ENCODE measurements at regions not wholly inside any gene's neighbourhood (a gene's known extent, or its start where the extent isn't known, plus 50 kb on each side); places are given as distances from the start of the nearest gene placed in this dataset.

DNA sequence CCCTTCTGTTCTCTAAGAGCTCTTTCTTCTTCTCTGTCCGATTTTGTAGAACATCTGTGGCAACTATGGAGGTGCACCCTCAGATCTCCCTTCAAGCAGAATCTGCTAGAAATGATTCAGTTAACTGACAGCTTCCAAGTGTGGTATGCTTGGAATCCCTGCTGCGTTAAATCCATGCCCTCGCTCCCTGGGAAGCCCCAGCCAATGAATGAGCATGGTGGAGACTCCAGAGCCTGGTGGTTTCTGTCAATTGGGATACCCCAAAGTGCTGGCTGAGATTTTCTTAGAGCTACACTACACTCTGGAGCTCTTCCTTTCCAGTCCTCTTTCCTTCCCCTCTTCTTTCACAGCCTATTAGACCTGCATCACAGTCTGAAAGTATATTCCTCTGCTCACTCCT lies 116.3 kb upstream of the C1orf21 start:
- intact Hi-C loops (cut with micrococcal nuclease; ENCODE audit: unreplicated experiment), result no loop called here
- Histone ChIP-seq H4K20me1 (ENCODE audit: control insufficient read depth, insufficient read depth) (no peaks in the 10 kb centered on the region), H2AFZ (ENCODE audit: control insufficient read depth, low read depth, low read length) (no peak overlapping the region), H3K4me3 (no peak overlapping the region), H3K27ac (ENCODE audit: control insufficient read depth, insufficient read depth) (no peak overlapping the region), H3K27me3 (replicated peaks in 1 of 2; ENCODE audit: control insufficient read depth in 2 of 2, insufficient read depth in 2 of 2, low read length in 1 of 2) (no peaks in the 10 kb centered on the region; a peak in 1 of 4 replicates), H3K79me2 (ENCODE audit: control insufficient read depth, insufficient read depth, low read length) (no peaks in the 10 kb centered on the region), H3K9ac (ENCODE audit: control insufficient read depth, insufficient read depth, low read length) (no peak overlapping the region), H3K4me2 (ENCODE audit: control insufficient read depth, insufficient read depth) (no peak overlapping the region), H3K4me1 (ENCODE audit: control insufficient read depth, insufficient read depth, low read length) (no peaks in the 10 kb centered on the region), H3K36me3 (ENCODE audit: control insufficient read depth in 2 of 2, insufficient read depth in 2 of 2, low read length in 1 of 2) (no peaks in the 10 kb centered on the region), H3K9me3 (replicated peaks; ENCODE audit: control insufficient read depth, insufficient read depth, low read length) (no peaks in the 10 kb centered on the region)
- ATAC-seq (no peak), DNase-seq (ENCODE audit: low read depth, low spot score) (no peak), FAIRE-seq (no peak)
- 4% methylated on average over 3 of the region's 3 CpGs for WGBS (ENCODE audit: insufficient coverage, insufficient replicate concordance, low lambda C conversion rate, missing lambda C conversion rate)
- no peak for TF ChIP-seq RCOR1 (conservative IDR thresholded peaks at IDR 0.05; ENCODE audit: low read depth, low read length)
- no peak for TF ChIP-seq ZNF207 (IDR thresholded peaks at IDR 0.05; ENCODE audit: borderline replicate concordance)
- TF ChIP-seq TARDBP (IDR thresholded peaks at IDR 0.05; ENCODE audit: borderline replicate concordance), result no peak
- TF ChIP-seq RELA (IDR thresholded peaks at IDR 0.05; ENCODE audit: borderline replicate concordance, partially characterized antibody), result no peak
- no peak for TF ChIP-seq PML (IDR thresholded peaks at IDR 0.05; ENCODE audit: low read length)
- TF ChIP-seq, protein P1, sequence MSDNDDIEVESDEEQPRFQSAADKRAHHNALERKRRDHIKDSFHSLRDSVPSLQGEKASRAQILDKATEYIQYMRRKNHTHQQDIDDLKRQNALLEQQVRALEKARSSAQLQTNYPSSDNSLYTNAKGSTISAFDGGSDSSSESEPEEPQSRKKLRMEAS (IDR thresholded peaks at IDR 0.05; ENCODE audit: low read depth, low read length), result no peak
- no peak for TF ChIP-seq RB1 (IDR thresholded peaks at IDR 0.05; ENCODE audit: borderline replicate concordance)
- no peak for TF ChIP-seq GATAD2B (conservative IDR thresholded peaks at IDR 0.05; ENCODE audit: low read depth)
- TF ChIP-seq SRF (IDR thresholded peaks at IDR 0.05; ENCODE audit: low read depth in 2 of 2, low read length in 2 of 2), result no peak
- SMC1A ChIA-PET (ENCODE audit: uncharacterized antibody, unreplicated experiment), result no interaction called here
- RAD21 ChIA-PET (ENCODE audit: unreplicated experiment), result interaction anchor here (1.1 kb wide), 1 partner anchor 615 kb away, joined by 3 read pairs; no protein-coding TSS in a partner anchor
- BruUV-seq (replicated peaks), result no TSS peak
- in situ Hi-C loops (cut with MboI), result no loop called here
- CTCF ChIA-PET, result interaction anchor here (1.3 kb wide), 1 partner anchor 10 kb away, joined by 3 read pairs; no protein-coding TSS in a partner anchor
- POLR2A ChIA-PET, result no interaction called here

Data from GM12878 (cell line).